ENCODE measurements at regions not wholly inside any gene's neighbourhood (a gene's known extent, or its start where the extent isn't known, plus 50 kb on each side); places are given as distances from the start of the nearest gene placed in this dataset.

DNA sequence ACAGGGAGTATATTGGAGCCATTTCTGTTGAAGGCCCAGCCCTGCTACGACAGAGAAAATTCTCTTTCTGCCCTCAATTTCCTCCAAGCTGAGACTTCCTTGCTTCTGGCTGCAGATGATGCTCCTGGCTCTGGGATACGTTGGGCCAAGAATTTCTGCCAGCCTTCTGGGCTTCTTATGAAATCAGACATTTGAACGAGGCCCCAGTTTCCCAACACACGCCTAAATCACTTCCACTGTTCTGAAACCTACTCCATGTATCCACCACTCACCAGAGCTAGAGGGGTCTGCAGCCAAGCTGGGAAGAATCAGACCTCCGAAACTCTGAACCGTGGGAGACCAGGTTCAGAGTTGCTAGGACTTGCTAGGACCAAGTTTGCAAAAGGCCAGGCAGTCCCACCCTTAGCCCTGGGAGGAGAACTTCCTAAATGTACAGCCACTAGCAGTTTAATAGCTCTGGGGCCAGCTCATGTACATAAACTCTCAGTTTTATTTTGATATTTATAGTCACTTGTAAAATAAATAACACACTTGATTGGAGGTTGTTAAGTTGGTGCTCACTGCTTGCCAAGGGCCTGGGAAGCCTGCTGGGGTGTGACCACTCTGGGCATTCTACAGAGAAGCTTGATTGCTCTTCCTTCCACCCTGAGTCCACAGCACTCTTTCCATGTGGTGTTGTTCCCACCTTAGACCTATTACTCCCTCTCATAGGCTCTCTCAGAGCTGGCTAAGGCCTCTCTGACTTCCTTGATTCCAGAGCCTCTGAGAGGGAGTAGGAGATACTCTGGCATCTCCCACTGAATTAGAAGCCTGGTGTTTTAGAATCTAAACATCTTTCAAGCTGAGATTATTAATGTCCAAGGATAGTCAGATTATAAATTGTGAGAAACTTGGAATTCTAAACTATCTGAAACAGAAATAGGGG is 83.4 kb upstream of the TRABD2B start (continued):
- TF ChIP-seq BMI1 (IDR thresholded peaks at IDR 0.05; ENCODE audit: low read length) (no peak), ZKSCAN3 (CRISPR knock-in tag; IDR thresholded peaks at IDR 0.05) (no peak), ZNF174 (CRISPR knock-in tag; IDR thresholded peaks at IDR 0.05) (no peak), ILK (tag; IDR thresholded peaks at IDR 0.05; ENCODE audit: borderline replicate concordance, low read depth) (no peak)
- TF ChIP-seq, protein P1, sequence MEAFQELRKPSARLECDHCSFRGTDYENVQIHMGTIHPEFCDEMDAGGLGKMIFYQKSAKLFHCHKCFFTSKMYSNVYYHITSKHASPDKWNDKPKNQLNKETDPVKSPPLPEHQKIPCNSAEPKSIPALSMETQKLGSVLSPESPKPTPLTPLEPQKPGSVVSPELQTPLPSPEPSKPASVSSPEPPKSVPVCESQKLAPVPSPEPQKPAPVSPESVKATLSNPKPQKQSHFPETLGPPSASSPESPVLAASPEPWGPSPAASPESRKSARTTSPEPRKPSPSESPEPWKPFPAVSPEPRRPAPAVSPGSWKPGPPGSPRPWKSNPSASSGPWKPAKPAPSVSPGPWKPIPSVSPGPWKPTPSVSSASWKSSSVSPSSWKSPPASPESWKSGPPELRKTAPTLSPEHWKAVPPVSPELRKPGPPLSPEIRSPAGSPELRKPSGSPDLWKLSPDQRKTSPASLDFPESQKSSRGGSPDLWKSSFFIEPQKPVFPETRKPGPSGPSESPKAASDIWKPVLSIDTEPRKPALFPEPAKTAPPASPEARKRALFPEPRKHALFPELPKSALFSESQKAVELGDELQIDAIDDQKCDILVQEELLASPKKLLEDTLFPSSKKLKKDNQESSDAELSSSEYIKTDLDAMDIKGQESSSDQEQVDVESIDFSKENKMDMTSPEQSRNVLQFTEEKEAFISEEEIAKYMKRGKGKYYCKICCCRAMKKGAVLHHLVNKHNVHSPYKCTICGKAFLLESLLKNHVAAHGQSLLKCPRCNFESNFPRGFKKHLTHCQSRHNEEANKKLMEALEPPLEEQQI (IDR thresholded peaks at IDR 0.05), result no peak
- TF ChIP-seq, protein P2, sequence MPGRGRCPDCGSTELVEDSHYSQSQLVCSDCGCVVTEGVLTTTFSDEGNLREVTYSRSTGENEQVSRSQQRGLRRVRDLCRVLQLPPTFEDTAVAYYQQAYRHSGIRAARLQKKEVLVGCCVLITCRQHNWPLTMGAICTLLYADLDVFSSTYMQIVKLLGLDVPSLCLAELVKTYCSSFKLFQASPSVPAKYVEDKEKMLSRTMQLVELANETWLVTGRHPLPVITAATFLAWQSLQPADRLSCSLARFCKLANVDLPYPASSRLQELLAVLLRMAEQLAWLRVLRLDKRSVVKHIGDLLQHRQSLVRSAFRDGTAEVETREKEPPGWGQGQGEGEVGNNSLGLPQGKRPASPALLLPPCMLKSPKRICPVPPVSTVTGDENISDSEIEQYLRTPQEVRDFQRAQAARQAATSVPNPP (IDR thresholded peaks at IDR 0.05; ENCODE audit: borderline replicate concordance, insufficient read depth, insufficient read length), result no peak

DNA sequence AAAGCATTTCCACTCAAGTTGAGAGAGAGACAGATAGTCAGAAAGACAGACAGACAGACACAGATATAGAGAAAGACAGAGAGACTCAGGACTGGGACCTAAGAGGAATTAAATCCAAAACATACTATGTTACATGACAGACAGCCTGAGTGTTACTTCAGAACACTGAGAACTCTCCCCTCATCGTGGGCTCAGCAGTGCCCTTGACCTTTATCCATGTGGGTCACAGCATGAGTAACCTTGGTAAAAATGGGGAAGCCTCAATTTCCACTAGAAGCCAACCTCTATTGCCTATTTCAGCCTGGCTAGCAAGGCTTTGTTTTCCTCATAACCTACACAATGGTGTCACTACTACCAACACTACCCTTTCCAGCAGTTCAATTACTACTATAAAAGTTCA is 81.9 kb upstream of the TRABD2B start:
- ATAC-seq (no peak), DNase-seq (ENCODE audit: extremely low read depth in 1 of 4, low spot score in 3 of 4) (no peak), FAIRE-seq (no peak)
- Histone ChIP-seq H3K9me1 (ENCODE audit: control insufficient read depth, insufficient read depth, low read length) (no peaks in the 10 kb centered on the region), H3K9me3 (replicated peaks; ENCODE audit: control insufficient read depth, insufficient read depth, low read depth, low read length) (no peaks in the 10 kb centered on the region), H3K36me3 (ENCODE audit: control insufficient read depth, insufficient read depth, low read length) (no peaks in the 10 kb centered on the region), H4K20me1 (replicated peaks; ENCODE audit: control insufficient read depth, insufficient read depth, low read length) (no peaks in the 10 kb centered on the region), H3K27me3 (ENCODE audit: control insufficient read depth in 2 of 2, insufficient read depth in 2 of 2, low read length in 2 of 2) (no peaks in the 10 kb centered on the region), H3K4me2 (ENCODE audit: insufficient read depth, low read length) (no peak overlapping the region), H3K9ac (ENCODE audit: insufficient read depth in 1 of 2, low read depth in 2 of 2, low read length in 2 of 2) (no peak overlapping the region), H3K4me1 (replicated peaks in 1 of 2; ENCODE audit: control insufficient read depth in 2 of 2, insufficient read depth in 2 of 2, low read length in 2 of 2) (no peaks in the 10 kb centered on the region), H2AFZ (ENCODE audit: low read depth, low read length) (no peak overlapping the region), H3K27ac (ENCODE audit: extremely low read depth, low read depth, low read length) (no peak overlapping the region), H3K4me3 (no peak overlapping the region), H3K79me2 (ENCODE audit: control insufficient read depth, insufficient read depth, low read length) (no peaks in the 10 kb centered on the region)
- in situ Hi-C loops (cut with MboI), result no loop called here
- POLR2A ChIA-PET, result no interaction called here
- no TSS peak for BruUV-seq (replicated peaks)
- 0% methylated on average over 1 of the region's 1 CpG for WGBS (ENCODE audit: insufficient coverage, low coverage, missing lambda C conversion rate)
- intact Hi-C loops (cut with micrococcal nuclease), result no loop called here
- TF ChIP-seq CHD1 (IDR thresholded peaks at IDR 0.05; ENCODE audit: low read length), result no peak
- CTCF ChIA-PET (ENCODE audit: low intra/inter-chr PET ratio), result no interaction called here

All from K562 (cell line).